ENCODE measurements at regions not wholly inside any gene's neighbourhood (a gene's known extent, or its start where the extent isn't known, plus 50 kb on each side); places are given as distances from the start of the nearest gene placed in this dataset.

GRCh38 chr5:61689153-61689846, 357.2 kb downstream of the ZSWIM6 start:
- no peak for DNase-seq

- DNase-seq = no peak
Measured at GRCh38 chr5:61697809-61698558, 365.9 kb downstream of the ZSWIM6 start.

- DNase-seq = no peak
Measured at GRCh38 chr5:61701877-61702602, 370.0 kb downstream of the ZSWIM6 start.

- DNase-seq = no peak
Measured at GRCh38 chr5:61702784-61703183, 370.7 kb downstream of the ZSWIM6 start.

GRCh38 chr5:61704289-61704688, 372.2 kb downstream of the ZSWIM6 start:
- DNase-seq = no peak

- DNase-seq = no peak
Measured at GRCh38 chr5:61706751-61707150, 374.7 kb downstream of the ZSWIM6 start.

- DNase-seq = no peak
Measured at GRCh38 chr5:61719124-61719523, 387.1 kb downstream of the ZSWIM6 start.

GRCh38 chr5:61720829-61721228, 388.8 kb downstream of the ZSWIM6 start:
- DNase-seq = no peak

GRCh38 chr5:61724102-61724501, 392.0 kb downstream of the ZSWIM6 start:
- no peak for DNase-seq

GRCh38 chr5:61728287-61728686, 396.2 kb downstream of the ZSWIM6 start:
- no peak for DNase-seq

- DNase-seq = no peak
Measured at GRCh38 chr5:61730866-61731265, 398.8 kb downstream of the ZSWIM6 start.

GRCh38 chr5:61731267-61731945, 399.3 kb downstream of the ZSWIM6 start:
- DNase-seq = no peak

- DNase-seq = no peak
Measured at GRCh38 chr5:61731946-61732314, 399.9 kb downstream of the ZSWIM6 start.

GRCh38 chr5:61732369-61732768, 400.3 kb downstream of the ZSWIM6 start:
- DNase-seq = no peak

GRCh38 chr5:61732796-61733195, 400.7 kb downstream of the ZSWIM6 start:
- no peak for DNase-seq

GRCh38 chr5:61734001-61734400, 401.9 kb downstream of the ZSWIM6 start:
- DNase-seq = no peak

GRCh38 chr5:61734966-61735365, 402.9 kb downstream of the ZSWIM6 start:
- no peak for DNase-seq

GRCh38 chr5:61735531-61735930, 403.5 kb downstream of the ZSWIM6 start:
- no peak for DNase-seq

GRCh38 chr5:61735995-61736394, 403.9 kb downstream of the ZSWIM6 start:
- no peak for DNase-seq

- no peak for DNase-seq
Measured at GRCh38 chr5:61737301-61737963, 405.4 kb downstream of the ZSWIM6 start.

- no peak for DNase-seq
Measured at GRCh38 chr5:61737964-61738340, 405.9 kb downstream of the ZSWIM6 start.

GRCh38 chr5:61738446-61738845, 406.4 kb downstream of the ZSWIM6 start:
- DNase-seq = no peak

Measured in NK-92 treated with Interleukin-12 subunit alpha and Interleukin-12 subunit beta, amount 100 ng/mL, for 24 hours (cell line).